ENCODE measurements at regions not wholly inside any gene's neighbourhood (a gene's known extent, or its start where the extent isn't known, plus 50 kb on each side); places are given as distances from the start of the nearest gene placed in this dataset.

DNA sequence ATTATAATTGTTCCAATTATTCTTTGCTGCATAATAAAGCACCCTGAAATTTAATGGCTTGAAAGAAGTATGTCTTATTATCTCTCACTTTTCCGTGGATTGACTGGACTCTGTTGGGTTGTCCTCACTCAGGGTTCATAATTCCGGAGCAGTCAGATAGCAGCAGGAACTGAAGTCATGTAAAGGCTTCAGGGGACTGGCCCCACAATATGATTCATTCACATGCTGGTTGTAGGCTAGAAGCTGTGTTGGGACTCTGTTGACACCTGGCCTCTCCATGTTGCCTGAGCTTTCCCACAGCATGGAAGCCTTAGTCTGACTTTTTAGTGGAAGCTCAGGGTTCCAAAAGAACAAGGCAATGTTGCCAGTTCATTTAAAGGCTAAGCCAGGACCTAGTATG lies 367.1 kb upstream of the ADGRL2 start:
- no peaks in the 10 kb centered on the region for H3K4me1 ChIP-seq (ENCODE audit: insufficient read depth, low read length, severe bottlenecking)
- no peaks in the 10 kb centered on the region; the same call in 1 of the 2 replicates for H3K27me3 ChIP-seq (ENCODE audit: insufficient read depth, low read length)

GRCh38 chr1:81432654-81433109 lies 368.1 kb upstream of the ADGRL2 start:
- no peak overlapping the region for H3K9ac ChIP-seq (ENCODE audit: low read length)
- no peaks in the 10 kb centered on the region for H3K4me1 ChIP-seq (ENCODE audit: insufficient read depth, low read length, severe bottlenecking)
- H4K20me1 ChIP-seq (ENCODE audit: insufficient read depth, low read length) = no peaks in the 10 kb centered on the region
- H3K27me3 ChIP-seq (ENCODE audit: insufficient read depth, low read length) = no peaks in the 10 kb centered on the region; the same call in 1 of the 2 replicates
- no peaks in the 10 kb centered on the region for H3K9me3 ChIP-seq (ENCODE audit: low read length)
- no peak overlapping the region for H3K4me2 ChIP-seq (ENCODE audit: low read length)
- H3K27ac ChIP-seq (ENCODE audit: low read depth, low read length, poor library complexity, severe bottlenecking) = no peak overlapping the region
- no peaks in the 10 kb centered on the region for H3K9me2 ChIP-seq (ENCODE audit: low read depth, low read length)
- no peaks in the 10 kb centered on the region for H3K36me3 ChIP-seq (ENCODE audit: insufficient read depth, low read length)
- H2AFZ ChIP-seq (ENCODE audit: low read length) = no peak overlapping the region
- no peaks in the 10 kb centered on the region for H3F3A ChIP-seq (ENCODE audit: insufficient read depth, low read length)
- no peak for TF ChIP-seq CTCF (IDR thresholded peaks at IDR 0.05; ENCODE audit: low read length)
- TF ChIP-seq EZH2 (IDR thresholded peaks at IDR 0.05; ENCODE audit: borderline replicate concordance, low read length) = no peak
- no peak overlapping the region for H3K4me3 ChIP-seq (ENCODE audit: low read depth, low read length, poor library complexity, severe bottlenecking)
- H3K79me2 ChIP-seq (ENCODE audit: insufficient read depth, low read length) = no peaks in the 10 kb centered on the region

More for the DNA sequence above, 367.1 kb upstream of the ADGRL2 start:
- Histone ChIP-seq H3K36me3 (ENCODE audit: insufficient read depth, low read length) (no peaks in the 10 kb centered on the region), H2AFZ (ENCODE audit: low read length) (no peak overlapping the region), H3K9me3 (ENCODE audit: low read length) (no peaks in the 10 kb centered on the region), H3K4me2 (ENCODE audit: low read length) (no peak overlapping the region), H3K9ac (ENCODE audit: low read length) (no peak overlapping the region), H3K9me2 (ENCODE audit: low read depth, low read length) (no peaks in the 10 kb centered on the region), H3K27ac (ENCODE audit: low read depth, low read length, poor library complexity, severe bottlenecking) (no peak overlapping the region), H3K4me3 (ENCODE audit: low read depth, low read length, poor library complexity, severe bottlenecking) (no peak overlapping the region), H3F3A (ENCODE audit: insufficient read depth, low read length) (no peaks in the 10 kb centered on the region), H4K20me1 (ENCODE audit: insufficient read depth, low read length) (no peaks in the 10 kb centered on the region), H3K79me2 (ENCODE audit: insufficient read depth, low read length) (no peaks in the 10 kb centered on the region)
- TF ChIP-seq CTCF (IDR thresholded peaks at IDR 0.05; ENCODE audit: low read length) = no peak

GRCh38 chr1:81432059-81432458 lies 368.7 kb upstream of the ADGRL2 start:
- Histone ChIP-seq H3F3A (ENCODE audit: insufficient read depth, low read length) (no peaks in the 10 kb centered on the region), H3K27ac (ENCODE audit: low read depth, low read length, poor library complexity, severe bottlenecking) (no peak overlapping the region), H3K27me3 (ENCODE audit: insufficient read depth, low read length) (no peaks in the 10 kb centered on the region; the same call in 1 of the 2 replicates), H3K9me3 (ENCODE audit: low read length) (no peaks in the 10 kb centered on the region), H3K4me3 (ENCODE audit: low read depth, low read length, poor library complexity, severe bottlenecking) (no peak overlapping the region), H3K9me2 (ENCODE audit: low read depth, low read length) (no peaks in the 10 kb centered on the region), H4K20me1 (ENCODE audit: insufficient read depth, low read length) (no peaks in the 10 kb centered on the region), H3K9ac (ENCODE audit: low read length) (no peak overlapping the region), H3K36me3 (ENCODE audit: insufficient read depth, low read length) (no peaks in the 10 kb centered on the region), H3K4me2 (ENCODE audit: low read length) (no peak overlapping the region), H3K4me1 (ENCODE audit: insufficient read depth, low read length, severe bottlenecking) (no peaks in the 10 kb centered on the region), H2AFZ (ENCODE audit: low read length) (no peak overlapping the region), H3K79me2 (ENCODE audit: insufficient read depth, low read length) (no peaks in the 10 kb centered on the region)
- no peak for TF ChIP-seq CTCF (IDR thresholded peaks at IDR 0.05; ENCODE audit: low read length)
- no peak for TF ChIP-seq EZH2 (IDR thresholded peaks at IDR 0.05; ENCODE audit: borderline replicate concordance, low read length)
